Rectal smooth muscle tissue (tissue), 1 donor: ENCODE measurements at regions not wholly inside any gene's neighbourhood (a gene's known extent, or its start where the extent isn't known, plus 50 kb on each side); places are given as distances from the start of the nearest gene placed in this dataset.

Source experiments
- H3K27ac ChIP-seq: one replicate; pipeline ENCODE4 v1.7.0; 2013; ENCODE audit warnings: low read depth, low read length, inconsistent platforms
- H3K27me3 ChIP-seq: one replicate; pipeline ENCODE4 v1.7.0; 2013; ENCODE audit warnings: low read length; ENCODE audit not compliant: control insufficient read depth, insufficient read depth
- H3K36me3 ChIP-seq: one replicate; pipeline ENCODE4 v1.7.0; 2013; ENCODE audit warnings: low read length; ENCODE audit not compliant: control insufficient read depth, insufficient read depth
- H3K4me1 ChIP-seq: one replicate; pipeline ENCODE4 v1.7.0; 2013; ENCODE audit warnings: low read length; ENCODE audit not compliant: control insufficient read depth, insufficient read depth
- H3K4me3 ChIP-seq: one replicate; pipeline ENCODE4 v1.7.0; 2013; ENCODE audit warnings: low read length
- H3K9ac ChIP-seq: one replicate; pipeline ENCODE4 v1.7.0; 2013; ENCODE audit warnings: low read length

DNA sequence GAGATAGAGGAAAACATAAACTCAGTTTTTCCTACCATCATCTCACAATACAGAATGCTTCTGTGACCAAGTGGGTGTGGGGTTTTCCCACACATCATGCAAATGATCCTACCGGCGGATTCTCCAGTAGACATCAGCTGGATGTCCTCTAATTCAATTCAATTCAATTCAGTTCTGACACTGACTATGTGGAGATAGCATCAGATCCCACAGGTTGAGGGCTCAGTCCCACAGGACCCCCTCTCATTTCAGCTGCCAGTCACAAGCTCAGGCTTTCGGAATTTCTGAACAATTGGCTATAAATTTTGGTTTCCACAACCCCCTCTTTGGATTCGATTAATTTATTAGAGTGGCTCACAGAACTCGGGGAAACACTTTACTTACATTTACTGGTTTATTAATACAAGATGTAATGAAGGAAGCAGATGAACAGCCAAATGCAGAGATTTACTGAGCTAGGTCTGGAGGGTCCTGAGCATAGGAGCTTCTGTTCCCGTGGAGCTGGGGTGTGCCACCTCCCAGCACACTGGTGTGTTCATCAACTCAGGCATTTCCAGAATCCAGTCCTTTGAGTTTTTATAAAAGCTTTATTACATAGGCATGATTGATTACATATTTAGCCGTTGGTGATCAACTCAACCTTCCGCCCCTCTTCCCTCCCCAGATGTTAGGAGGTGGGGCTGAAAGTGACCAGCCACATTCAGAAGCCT is 350.1 kb downstream of the MYCN start:
- no peaks in the 10 kb centered on the region for H3K27me3 ChIP-seq
- no peak overlapping the region for H3K27ac ChIP-seq
- no peak overlapping the region for H3K4me3 ChIP-seq
- H3K9ac ChIP-seq = no peak overlapping the region
- no peaks in the 10 kb centered on the region for H3K4me1 ChIP-seq
- no peaks in the 10 kb centered on the region for H3K36me3 ChIP-seq

DNA sequence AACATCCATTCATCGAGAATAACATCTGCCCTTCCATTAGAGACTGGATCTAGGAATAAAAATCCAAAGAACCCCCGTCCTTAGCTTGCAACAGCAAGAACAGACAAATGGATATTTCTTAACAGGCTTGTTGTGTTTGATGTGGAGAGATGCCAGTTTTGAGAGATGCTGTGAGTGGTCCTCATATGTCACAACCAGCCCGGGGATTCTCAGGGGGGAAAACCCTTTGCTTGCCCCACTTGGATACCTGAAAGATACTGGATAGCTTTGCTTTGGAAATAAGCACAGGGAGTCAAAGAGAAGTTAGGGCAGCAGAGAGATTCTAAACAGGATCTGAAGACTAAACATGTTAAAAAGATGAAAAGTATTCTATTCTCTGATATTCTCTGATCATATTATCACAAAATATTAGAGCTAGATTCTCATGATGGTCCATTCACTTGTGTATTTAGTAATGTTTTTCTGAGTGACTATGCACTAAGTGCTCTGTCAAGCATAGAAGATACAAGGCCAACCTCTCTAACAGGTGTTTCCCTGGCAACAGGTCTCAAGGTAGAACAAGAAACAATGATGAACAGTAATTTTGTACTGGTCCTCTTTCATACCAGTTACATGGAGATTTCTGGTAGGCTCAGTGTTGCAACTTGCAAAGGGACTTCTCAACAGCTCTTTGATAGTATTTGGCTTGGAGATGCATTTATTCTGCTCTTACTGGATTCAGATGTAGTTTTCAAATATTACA is 348.2 kb downstream of the MYCN start:
- no peak overlapping the region for H3K9ac ChIP-seq
- H3K27me3 ChIP-seq = no peaks in the 10 kb centered on the region
- no peak overlapping the region for H3K4me3 ChIP-seq
- H3K36me3 ChIP-seq = no peaks in the 10 kb centered on the region
- no peaks in the 10 kb centered on the region for H3K4me1 ChIP-seq
- H3K27ac ChIP-seq = no peak overlapping the region

DNA sequence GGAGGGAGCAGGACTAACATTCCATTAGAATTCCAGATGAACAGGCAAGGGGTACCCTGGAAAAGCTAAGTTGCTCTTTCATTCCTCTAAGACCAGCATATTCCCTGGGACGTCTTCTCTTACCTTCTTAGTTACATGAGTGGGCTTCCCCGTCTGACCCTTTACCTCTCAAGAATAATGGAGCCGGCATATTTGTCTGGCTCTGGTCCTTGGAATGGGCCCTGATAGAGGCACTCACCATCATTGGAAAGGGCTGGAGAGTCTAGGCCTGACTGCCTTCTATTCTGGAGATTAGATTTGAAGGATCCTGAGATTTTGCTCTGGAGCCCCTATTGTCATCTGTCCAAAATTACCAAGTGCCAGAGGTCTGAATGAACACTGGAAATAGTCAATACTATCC is 347.5 kb downstream of the MYCN start:
- no peaks in the 10 kb centered on the region for H3K36me3 ChIP-seq
- H3K4me1 ChIP-seq = no peaks in the 10 kb centered on the region
- H3K27ac ChIP-seq = no peak overlapping the region
- no peak overlapping the region for H3K9ac ChIP-seq
- no peaks in the 10 kb centered on the region for H3K27me3 ChIP-seq
- no peak overlapping the region for H3K4me3 ChIP-seq

DNA sequence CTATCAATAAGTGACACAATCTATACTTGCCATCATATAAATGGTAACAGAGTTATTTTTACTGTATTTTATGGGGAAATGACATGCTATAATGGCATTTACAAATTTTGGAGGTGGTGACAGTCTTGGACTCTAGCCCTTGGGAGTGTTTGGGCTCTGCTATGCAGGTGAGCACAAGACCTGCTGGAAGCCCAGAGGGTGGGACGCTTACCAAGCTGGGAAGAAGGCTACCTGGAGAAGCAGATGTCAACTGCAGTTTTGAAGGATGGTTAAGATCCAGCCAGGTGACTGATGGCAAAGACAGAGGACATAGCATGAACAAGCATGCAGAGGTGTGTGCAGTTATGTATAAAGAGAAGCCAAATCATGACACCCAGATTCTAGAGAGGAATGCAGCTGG is 346.9 kb downstream of the MYCN start:
- Histone ChIP-seq H3K27me3 (no peaks in the 10 kb centered on the region), H3K9ac (no peak overlapping the region), H3K27ac (no peak overlapping the region), H3K36me3 (no peaks in the 10 kb centered on the region), H3K4me3 (no peak overlapping the region), H3K4me1 (no peaks in the 10 kb centered on the region)

DNA sequence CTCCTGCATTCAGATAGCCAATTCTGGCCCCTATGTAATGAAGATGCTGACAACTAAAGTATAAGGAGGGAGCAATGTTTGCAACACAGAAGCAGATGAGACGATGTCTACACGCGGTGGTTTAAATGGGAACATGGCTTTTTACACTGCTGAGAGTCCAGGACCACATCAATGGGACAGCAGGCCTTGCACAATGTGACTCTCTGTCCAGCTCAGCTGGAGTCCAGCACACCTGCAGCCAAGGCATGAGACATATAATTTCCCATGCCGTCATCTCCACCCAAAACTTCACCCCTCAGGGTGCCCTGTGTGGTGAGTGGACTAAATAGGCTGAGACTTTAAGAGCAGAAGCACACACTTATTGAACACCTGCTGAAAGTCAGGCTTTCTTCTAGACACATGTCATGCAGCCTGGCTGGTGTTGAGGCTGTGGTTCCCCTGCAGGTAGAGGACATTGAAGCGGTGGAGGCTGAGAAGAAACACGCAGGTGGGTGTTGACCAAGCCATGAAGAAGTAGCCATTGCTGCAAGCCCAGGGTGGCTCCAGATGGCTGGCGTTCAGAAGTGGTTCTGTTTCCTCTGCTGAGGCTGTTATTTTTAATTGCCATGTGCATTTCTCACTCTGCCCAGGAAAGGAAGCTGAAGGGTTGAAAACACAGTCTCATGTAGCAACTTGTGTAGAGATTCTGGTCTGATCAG is 345.6 kb downstream of the MYCN start:
- no peak overlapping the region for H3K9ac ChIP-seq
- H3K27ac ChIP-seq = no peak overlapping the region
- H3K27me3 ChIP-seq = no peaks in the 10 kb centered on the region
- H3K4me3 ChIP-seq = no peak overlapping the region
- H3K4me1 ChIP-seq = no peaks in the 10 kb centered on the region
- no peaks in the 10 kb centered on the region for H3K36me3 ChIP-seq

DNA sequence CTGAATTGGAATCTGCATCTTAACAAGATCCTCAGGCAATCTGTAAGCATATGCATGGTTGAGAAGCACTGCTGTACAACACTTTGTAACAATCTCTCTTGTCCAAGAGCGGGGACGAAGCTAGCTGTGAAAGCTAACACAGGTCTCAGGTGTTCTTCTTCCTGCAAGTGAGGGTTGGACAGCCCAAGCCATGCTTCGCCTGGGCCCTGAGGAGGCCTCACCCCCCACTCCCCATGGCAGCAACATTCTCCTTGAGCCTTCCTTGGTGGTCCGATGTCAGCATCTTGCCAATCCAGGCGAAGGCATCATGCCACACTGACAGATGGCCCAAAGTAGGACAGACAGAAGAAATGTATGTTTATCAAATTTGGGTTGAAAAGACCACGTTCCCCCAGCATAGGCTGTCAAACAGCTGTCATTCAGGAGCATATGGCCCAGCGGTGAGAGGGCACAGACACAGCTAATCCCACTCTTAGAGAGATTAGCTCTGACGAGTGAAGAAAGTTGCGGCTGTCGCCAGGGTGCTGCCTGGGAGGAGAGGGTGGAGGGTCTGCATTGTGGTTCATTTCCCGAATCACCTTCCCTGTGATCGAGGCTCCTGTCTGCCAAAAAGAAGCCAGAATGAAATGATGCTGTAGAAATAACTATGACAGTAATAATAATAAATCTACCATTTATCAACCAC is 344.7 kb downstream of the MYCN start:
- H3K27ac ChIP-seq = no peak overlapping the region
- H3K27me3 ChIP-seq = no peaks in the 10 kb centered on the region
- no peaks in the 10 kb centered on the region for H3K36me3 ChIP-seq
- H3K4me3 ChIP-seq = no peak overlapping the region
- no peaks in the 10 kb centered on the region for H3K4me1 ChIP-seq
- H3K9ac ChIP-seq = no peak overlapping the region

DNA sequence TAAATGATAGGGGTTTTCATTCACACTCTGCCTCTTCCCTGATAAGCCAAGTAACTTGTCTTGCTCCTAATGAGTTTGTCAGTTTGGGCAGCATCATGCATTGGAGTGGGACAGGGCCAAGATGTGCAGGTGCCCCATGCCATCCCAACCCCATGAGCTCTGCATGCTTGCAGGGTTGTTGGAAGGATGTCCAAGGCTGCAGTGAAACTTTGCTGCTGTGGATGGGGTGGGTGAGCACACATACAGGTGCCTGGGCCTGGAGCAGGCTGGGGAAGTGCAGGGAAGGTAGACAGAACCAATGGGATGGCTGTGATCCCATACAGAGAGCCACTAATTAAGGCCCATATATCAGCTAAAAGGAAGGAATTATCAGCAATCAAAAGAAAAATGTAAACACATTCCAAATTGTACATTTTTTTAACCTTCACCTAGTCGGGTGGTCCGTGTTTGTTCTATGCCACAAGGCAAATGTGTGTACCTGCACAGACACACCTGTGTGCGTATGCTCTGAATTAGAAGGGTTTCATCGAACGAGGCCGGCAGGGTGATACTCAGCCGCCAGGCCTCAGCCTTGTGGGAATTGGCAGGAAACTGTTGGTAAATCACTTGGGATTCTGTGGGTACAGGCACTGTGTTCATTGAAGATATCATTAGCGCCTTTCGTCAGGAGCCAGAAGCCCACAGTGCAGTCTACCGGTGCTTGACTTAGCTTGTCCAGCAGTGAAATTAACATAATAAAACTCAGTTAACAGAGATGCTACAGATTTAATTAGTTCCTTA is 342.9 kb downstream of the MYCN start:
- no peaks in the 10 kb centered on the region for H3K4me1 ChIP-seq
- no peak overlapping the region for H3K9ac ChIP-seq
- H3K4me3 ChIP-seq = no peak overlapping the region
- no peaks in the 10 kb centered on the region for H3K27me3 ChIP-seq
- no peaks in the 10 kb centered on the region for H3K36me3 ChIP-seq
- H3K27ac ChIP-seq = no peak overlapping the region

DNA sequence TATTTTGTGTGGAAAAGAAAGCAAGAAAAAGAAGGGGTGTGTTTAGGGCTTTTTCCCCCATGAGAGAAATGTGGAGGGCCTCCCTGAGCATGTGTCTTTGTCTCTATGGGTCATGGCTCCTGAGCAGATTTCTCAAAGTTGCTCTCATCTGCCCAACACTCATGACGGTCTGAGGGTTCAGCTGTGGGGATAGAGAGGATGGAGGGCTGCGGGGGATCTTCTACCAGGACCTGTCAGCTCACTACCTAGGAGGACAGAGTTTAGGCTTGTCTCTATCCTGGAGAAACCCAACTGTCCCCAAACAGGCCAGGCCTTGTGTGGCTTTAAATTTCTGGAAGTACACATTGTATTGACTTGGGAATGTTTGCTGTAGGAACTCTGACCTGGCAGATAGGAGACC is 342.2 kb downstream of the MYCN start:
- Histone ChIP-seq H3K27ac (no peak overlapping the region), H3K27me3 (no peaks in the 10 kb centered on the region), H3K4me1 (no peaks in the 10 kb centered on the region), H3K9ac (no peak overlapping the region), H3K4me3 (no peak overlapping the region), H3K36me3 (no peaks in the 10 kb centered on the region)

DNA sequence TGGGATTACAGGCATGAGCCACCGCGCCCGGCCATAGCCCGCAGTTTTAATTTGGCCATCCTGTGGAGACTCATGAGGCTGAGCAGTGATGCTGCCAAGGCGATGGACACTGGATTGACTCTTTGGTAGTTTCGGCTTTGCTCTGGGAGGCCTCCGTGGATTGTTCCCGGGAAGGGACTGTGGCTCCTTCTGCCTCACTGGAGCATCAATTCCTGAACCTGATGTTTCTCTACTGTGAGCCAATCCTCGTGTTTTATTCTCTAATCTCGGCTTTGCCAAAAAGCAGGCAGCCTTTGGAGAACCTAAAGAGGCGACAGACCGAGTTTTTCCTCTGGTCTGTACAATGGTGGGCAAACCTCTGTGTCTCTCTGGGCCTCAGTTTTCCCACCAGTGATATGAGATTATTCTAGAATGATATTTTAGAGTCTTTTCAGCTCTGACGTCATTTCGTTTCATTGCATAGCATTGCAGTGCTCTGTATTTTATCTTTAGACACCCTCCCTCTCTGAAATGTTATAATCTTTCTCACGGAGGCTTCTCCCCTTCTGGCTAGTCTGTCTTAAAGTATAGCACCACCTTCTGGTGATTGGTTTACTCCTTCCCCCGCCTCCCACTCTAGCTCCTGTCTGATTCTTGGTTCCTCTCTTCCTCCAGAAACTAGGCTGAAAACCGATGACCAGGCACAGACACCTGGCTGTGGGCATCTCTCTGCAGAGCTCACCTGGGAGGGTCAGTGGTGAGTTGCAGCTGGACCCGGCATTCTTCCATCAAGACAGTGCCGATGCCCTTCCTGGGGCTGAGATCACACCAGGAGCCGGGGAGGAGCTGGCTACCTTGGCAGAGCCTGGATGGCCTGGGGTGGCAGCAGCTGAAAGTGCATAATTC is 341.3 kb downstream of the MYCN start:
- Histone ChIP-seq H3K36me3 (no peaks in the 10 kb centered on the region), H3K4me1 (no peaks in the 10 kb centered on the region), H3K27me3 (no peaks in the 10 kb centered on the region), H3K27ac (no peak overlapping the region), H3K9ac (no peak overlapping the region), H3K4me3 (no peak overlapping the region)

DNA sequence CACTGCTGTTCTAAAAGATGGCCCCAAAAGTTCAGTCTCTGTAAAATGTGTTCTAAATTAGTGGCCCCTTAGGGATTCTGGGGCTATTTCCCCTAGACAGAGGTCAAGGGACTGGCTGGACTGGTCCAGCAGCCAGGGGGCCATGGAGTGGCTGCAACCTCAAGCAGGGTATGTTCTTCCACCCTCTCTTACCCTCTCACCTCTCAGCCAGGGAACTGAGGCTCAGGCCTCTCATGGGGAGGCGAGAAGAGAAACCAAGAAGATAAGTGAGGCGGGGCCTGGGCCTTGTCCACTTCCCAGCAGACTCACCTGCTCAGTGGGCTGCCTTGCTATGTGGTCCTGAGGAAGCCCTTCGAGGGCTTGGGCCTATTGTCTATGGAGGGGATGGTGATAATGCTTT is 339.7 kb downstream of the MYCN start:
- no peak overlapping the region for H3K9ac ChIP-seq
- H3K36me3 ChIP-seq = no peaks in the 10 kb centered on the region
- H3K4me1 ChIP-seq = no peaks in the 10 kb centered on the region
- no peak overlapping the region for H3K4me3 ChIP-seq
- no peak overlapping the region for H3K27ac ChIP-seq
- no peaks in the 10 kb centered on the region for H3K27me3 ChIP-seq

DNA sequence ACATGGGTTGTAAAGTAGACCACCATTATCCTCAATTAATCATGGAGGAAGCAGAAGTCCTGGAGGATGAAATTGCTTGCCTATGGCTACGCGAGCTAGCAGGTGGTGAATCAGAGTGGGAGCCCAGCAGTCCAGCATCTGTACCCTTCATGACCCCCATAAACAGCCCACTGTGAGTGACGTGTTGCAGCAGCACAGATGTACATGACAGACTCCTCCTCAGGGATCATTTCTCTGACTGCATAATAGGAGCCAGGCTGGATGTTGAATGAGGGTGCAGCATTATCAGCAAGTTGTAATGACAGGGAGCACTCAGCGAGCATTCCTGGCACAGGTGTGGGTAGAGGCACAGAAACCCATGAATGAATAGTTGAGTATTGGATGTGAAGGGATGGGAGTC is 339.3 kb downstream of the MYCN start:
- Histone ChIP-seq H3K36me3 (no peaks in the 10 kb centered on the region), H3K27ac (no peak overlapping the region), H3K4me1 (no peaks in the 10 kb centered on the region), H3K4me3 (no peak overlapping the region), H3K9ac (no peak overlapping the region), H3K27me3 (no peaks in the 10 kb centered on the region)
